ENCODE measurements at regions not wholly inside any gene's neighbourhood (a gene's known extent, or its start where the extent isn't known, plus 50 kb on each side); places are given as distances from the start of the nearest gene placed in this dataset.

GRCh38 chr13:107332188-107332587 is 764.3 kb upstream of the ARGLU1 start:
- Histone ChIP-seq H3K36me3 (ENCODE audit: insufficient read depth, low read length) (no peaks in the 10 kb centered on the region), H4K20me1 (ENCODE audit: insufficient read depth, low read length, poor library complexity, severe bottlenecking) (no peaks in the 10 kb centered on the region), H3F3A (ENCODE audit: low read depth) (no peaks in the 10 kb centered on the region), H2AFZ (ENCODE audit: low read length) (no peak overlapping the region), H3K4me3 (ENCODE audit: low read length, poor library complexity, severe bottlenecking) (no peak overlapping the region), H3K79me2 (ENCODE audit: insufficient read depth, low read length) (no peaks in the 10 kb centered on the region), H3K9me3 (ENCODE audit: insufficient read depth, low read depth, low read length) (no peaks in the 10 kb centered on the region), H3K9me2 (replicated peaks; ENCODE audit: low read depth, low read length) (no peaks in the 10 kb centered on the region), H3K4me2 (ENCODE audit: low read depth, low read length, poor library complexity, severe bottlenecking) (no peak overlapping the region), H3K4me1 (ENCODE audit: insufficient read depth, low read length, poor library complexity, severe bottlenecking) (no peaks in the 10 kb centered on the region), H3K27me3 (ENCODE audit: insufficient read depth, low read length, poor library complexity, severe bottlenecking) (no peaks in the 10 kb centered on the region), H3K9ac (ENCODE audit: low read depth, low read length, poor library complexity, severe bottlenecking) (no peak overlapping the region)
- TF ChIP-seq CTCF (conservative IDR thresholded peaks at IDR 0.05; ENCODE audit: low read length), result no peak
- TF ChIP-seq EZH2phosphoT487 (IDR thresholded peaks at IDR 0.05; ENCODE audit: borderline replicate concordance), result no peak

- no peaks in the 10 kb centered on the region for H3K9me3 ChIP-seq (ENCODE audit: insufficient read depth, low read depth, low read length)
- H3K4me2 ChIP-seq (ENCODE audit: low read depth, low read length, poor library complexity, severe bottlenecking), result no peak overlapping the region
- no peak overlapping the region for H2AFZ ChIP-seq (ENCODE audit: low read length)
- TF ChIP-seq EZH2phosphoT487 (IDR thresholded peaks at IDR 0.05; ENCODE audit: borderline replicate concordance), result no peak
- no peak for TF ChIP-seq CTCF (conservative IDR thresholded peaks at IDR 0.05; ENCODE audit: low read length)
- H3K4me3 ChIP-seq (ENCODE audit: low read length, poor library complexity, severe bottlenecking), result no peak overlapping the region
- no peaks in the 10 kb centered on the region for H3K36me3 ChIP-seq (ENCODE audit: insufficient read depth, low read length)
- no peaks in the 10 kb centered on the region for H3K4me1 ChIP-seq (ENCODE audit: insufficient read depth, low read length, poor library complexity, severe bottlenecking)
- no peaks in the 10 kb centered on the region for H3K9me2 ChIP-seq (replicated peaks; ENCODE audit: low read depth, low read length)
- no peaks in the 10 kb centered on the region for H3F3A ChIP-seq (ENCODE audit: low read depth)
- H3K79me2 ChIP-seq (ENCODE audit: insufficient read depth, low read length), result no peaks in the 10 kb centered on the region
- no peak overlapping the region for H3K9ac ChIP-seq (ENCODE audit: low read depth, low read length, poor library complexity, severe bottlenecking)
- no peaks in the 10 kb centered on the region for H4K20me1 ChIP-seq (ENCODE audit: insufficient read depth, low read length, poor library complexity, severe bottlenecking)
- no peaks in the 10 kb centered on the region for H3K27me3 ChIP-seq (ENCODE audit: insufficient read depth, low read length, poor library complexity, severe bottlenecking)
Observed at GRCh38 chr13:107331359-107331758, 763.4 kb upstream of the ARGLU1 start.

GRCh38 chr13:107330484-107330883 is 762.5 kb upstream of the ARGLU1 start:
- H3F3A ChIP-seq (ENCODE audit: low read depth), result no peaks in the 10 kb centered on the region
- H3K9ac ChIP-seq (ENCODE audit: low read depth, low read length, poor library complexity, severe bottlenecking), result no peak overlapping the region
- H3K9me2 ChIP-seq (replicated peaks; ENCODE audit: low read depth, low read length), result no peaks in the 10 kb centered on the region
- H3K4me1 ChIP-seq (ENCODE audit: insufficient read depth, low read length, poor library complexity, severe bottlenecking), result no peaks in the 10 kb centered on the region
- no peak overlapping the region for H2AFZ ChIP-seq (ENCODE audit: low read length)
- H3K36me3 ChIP-seq (ENCODE audit: insufficient read depth, low read length), result no peaks in the 10 kb centered on the region
- H3K79me2 ChIP-seq (ENCODE audit: insufficient read depth, low read length), result no peaks in the 10 kb centered on the region
- TF ChIP-seq EZH2phosphoT487 (IDR thresholded peaks at IDR 0.05; ENCODE audit: borderline replicate concordance) (no peak), CTCF (conservative IDR thresholded peaks at IDR 0.05; ENCODE audit: low read length) (no peak)
- H3K4me2 ChIP-seq (ENCODE audit: low read depth, low read length, poor library complexity, severe bottlenecking), result no peak overlapping the region
- no peaks in the 10 kb centered on the region for H3K27me3 ChIP-seq (ENCODE audit: insufficient read depth, low read length, poor library complexity, severe bottlenecking)
- H4K20me1 ChIP-seq (ENCODE audit: insufficient read depth, low read length, poor library complexity, severe bottlenecking), result no peaks in the 10 kb centered on the region
- no peak overlapping the region for H3K4me3 ChIP-seq (ENCODE audit: low read length, poor library complexity, severe bottlenecking)
- H3K9me3 ChIP-seq (ENCODE audit: insufficient read depth, low read depth, low read length), result no peaks in the 10 kb centered on the region
